ENCODE measurements at regions not wholly inside any gene's neighbourhood (a gene's known extent, or its start where the extent isn't known, plus 50 kb on each side); places are given as distances from the start of the nearest gene placed in this dataset.

DNA sequence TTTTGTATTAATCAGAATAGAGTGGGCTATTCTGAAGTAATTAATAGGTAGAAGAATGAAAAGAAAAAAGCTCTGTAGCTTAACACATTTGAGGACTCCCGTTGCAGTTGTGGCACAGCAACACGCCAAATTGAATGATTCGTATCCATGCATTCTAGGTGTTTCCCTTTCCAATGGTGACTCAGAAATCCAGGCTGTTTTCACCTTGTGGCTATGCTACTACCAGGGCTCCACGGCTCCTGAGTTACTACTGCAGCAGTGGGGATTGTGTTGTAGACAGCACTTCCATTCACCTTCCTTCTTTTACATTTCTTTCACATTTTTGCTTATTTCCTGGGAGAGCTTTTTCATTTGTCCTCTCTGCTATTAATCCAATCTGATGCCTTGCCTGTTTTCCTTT, 1616.4 kb downstream of the CDH8 start:
- TF ChIP-seq ZBTB7A (IDR thresholded peaks at IDR 0.05; ENCODE audit: low read depth) (no peak), FOXM1 (IDR thresholded peaks at IDR 0.05; ENCODE audit: borderline replicate concordance, low read depth) (no peak), TAF1 (IDR thresholded peaks at IDR 0.05; ENCODE audit: low read depth) (no peak), TCF12 (IDR thresholded peaks at IDR 0.05; ENCODE audit: low read depth) (no peak), RAD21 (IDR thresholded peaks at IDR 0.05; ENCODE audit: low read depth) (no peak), EP300 (IDR thresholded peaks at IDR 0.05; ENCODE audit: borderline replicate concordance) (no peak), NFIC (IDR thresholded peaks at IDR 0.05) (no peak), TEAD4 (IDR thresholded peaks at IDR 0.05) (no peak), YY1 (IDR thresholded peaks at IDR 0.05; ENCODE audit: low read depth) (no peak)
- TF ChIP-seq, protein P1, sequence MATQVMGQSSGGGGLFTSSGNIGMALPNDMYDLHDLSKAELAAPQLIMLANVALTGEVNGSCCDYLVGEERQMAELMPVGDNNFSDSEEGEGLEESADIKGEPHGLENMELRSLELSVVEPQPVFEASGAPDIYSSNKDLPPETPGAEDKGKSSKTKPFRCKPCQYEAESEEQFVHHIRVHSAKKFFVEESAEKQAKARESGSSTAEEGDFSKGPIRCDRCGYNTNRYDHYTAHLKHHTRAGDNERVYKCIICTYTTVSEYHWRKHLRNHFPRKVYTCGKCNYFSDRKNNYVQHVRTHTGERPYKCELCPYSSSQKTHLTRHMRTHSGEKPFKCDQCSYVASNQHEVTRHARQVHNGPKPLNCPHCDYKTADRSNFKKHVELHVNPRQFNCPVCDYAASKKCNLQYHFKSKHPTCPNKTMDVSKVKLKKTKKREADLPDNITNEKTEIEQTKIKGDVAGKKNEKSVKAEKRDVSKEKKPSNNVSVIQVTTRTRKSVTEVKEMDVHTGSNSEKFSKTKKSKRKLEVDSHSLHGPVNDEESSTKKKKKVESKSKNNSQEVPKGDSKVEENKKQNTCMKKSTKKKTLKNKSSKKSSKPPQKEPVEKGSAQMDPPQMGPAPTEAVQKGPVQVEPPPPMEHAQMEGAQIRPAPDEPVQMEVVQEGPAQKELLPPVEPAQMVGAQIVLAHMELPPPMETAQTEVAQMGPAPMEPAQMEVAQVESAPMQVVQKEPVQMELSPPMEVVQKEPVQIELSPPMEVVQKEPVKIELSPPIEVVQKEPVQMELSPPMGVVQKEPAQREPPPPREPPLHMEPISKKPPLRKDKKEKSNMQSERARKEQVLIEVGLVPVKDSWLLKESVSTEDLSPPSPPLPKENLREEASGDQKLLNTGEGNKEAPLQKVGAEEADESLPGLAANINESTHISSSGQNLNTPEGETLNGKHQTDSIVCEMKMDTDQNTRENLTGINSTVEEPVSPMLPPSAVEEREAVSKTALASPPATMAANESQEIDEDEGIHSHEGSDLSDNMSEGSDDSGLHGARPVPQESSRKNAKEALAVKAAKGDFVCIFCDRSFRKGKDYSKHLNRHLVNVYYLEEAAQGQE (IDR thresholded peaks at IDR 0.05; ENCODE audit: low read depth) = no peak

DNA sequence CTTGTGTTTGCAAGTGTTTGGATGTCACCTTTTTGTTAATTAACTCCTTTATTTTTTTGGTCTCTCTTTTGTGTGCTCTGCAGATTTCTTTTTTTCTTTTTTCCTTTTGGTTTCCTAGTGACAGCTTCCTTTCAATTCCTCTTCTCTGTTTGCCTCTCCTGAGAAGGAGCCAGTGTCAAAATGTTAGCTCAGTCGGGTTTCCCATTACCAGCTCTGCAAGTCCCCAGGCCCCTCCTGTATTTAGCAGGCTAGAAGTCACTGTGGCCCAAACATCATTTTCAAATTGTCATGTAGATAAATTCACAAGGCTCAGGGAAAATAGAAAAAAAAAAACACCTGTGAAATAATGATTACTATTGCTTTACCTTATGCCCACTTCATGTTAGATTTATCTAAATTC, 1621.6 kb downstream of the CDH8 start:
- TF ChIP-seq CEBPB (IDR thresholded peaks at IDR 0.05) (no peak), TEAD4 (IDR thresholded peaks at IDR 0.05) (no peak), CREB1 (IDR thresholded peaks at IDR 0.05; ENCODE audit: low read depth) (no peak), TCF12 (IDR thresholded peaks at IDR 0.05; ENCODE audit: low read depth) (no peak), RAD21 (IDR thresholded peaks at IDR 0.05; ENCODE audit: low read depth) (no peak), FOXM1 (IDR thresholded peaks at IDR 0.05; ENCODE audit: borderline replicate concordance, low read depth) (no peak), EGR1 (IDR thresholded peaks at IDR 0.05) (no peak), EP300 (IDR thresholded peaks at IDR 0.05; ENCODE audit: borderline replicate concordance) (no peak), YY1 (IDR thresholded peaks at IDR 0.05; ENCODE audit: low read depth) (no peak), NFIC (IDR thresholded peaks at IDR 0.05) (no peak)
- TF ChIP-seq, protein P1 (IDR thresholded peaks at IDR 0.05; ENCODE audit: low read depth) = no peak
- TF ChIP-seq, protein P2, sequence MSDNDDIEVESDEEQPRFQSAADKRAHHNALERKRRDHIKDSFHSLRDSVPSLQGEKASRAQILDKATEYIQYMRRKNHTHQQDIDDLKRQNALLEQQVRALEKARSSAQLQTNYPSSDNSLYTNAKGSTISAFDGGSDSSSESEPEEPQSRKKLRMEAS (IDR thresholded peaks at IDR 0.05) = no peak
- TF ChIP-seq, protein P3, sequence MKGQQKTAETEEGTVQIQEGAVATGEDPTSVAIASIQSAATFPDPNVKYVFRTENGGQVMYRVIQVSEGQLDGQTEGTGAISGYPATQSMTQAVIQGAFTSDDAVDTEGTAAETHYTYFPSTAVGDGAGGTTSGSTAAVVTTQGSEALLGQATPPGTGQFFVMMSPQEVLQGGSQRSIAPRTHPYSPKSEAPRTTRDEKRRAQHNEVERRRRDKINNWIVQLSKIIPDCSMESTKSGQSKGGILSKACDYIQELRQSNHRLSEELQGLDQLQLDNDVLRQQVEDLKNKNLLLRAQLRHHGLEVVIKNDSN (IDR thresholded peaks at IDR 0.05) = no peak

DNA sequence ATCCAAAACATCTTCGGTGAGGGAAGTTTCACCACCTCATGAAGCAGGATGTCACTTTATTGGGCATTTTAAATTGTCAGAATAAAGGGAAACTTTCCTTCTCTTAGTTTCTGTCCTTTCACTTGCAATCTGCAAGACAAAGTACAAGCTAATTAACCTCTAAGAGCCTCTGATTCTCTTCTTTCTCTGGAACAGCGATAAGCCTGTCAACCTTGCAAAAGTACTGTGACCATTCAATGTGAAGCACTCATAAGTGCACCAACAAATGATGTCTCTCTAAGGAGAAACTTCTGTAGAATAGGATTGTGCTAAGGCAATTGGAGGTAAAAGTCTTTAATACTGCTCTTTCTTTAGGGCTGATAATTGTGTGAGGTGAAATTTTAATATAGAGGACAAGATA, 1622.3 kb downstream of the CDH8 start:
- TF ChIP-seq TEAD4 (IDR thresholded peaks at IDR 0.05) (no peak), TCF12 (IDR thresholded peaks at IDR 0.05; ENCODE audit: low read depth) (no peak), YY1 (IDR thresholded peaks at IDR 0.05; ENCODE audit: low read depth) (no peak), CEBPB (IDR thresholded peaks at IDR 0.05) (no peak), NFIC (IDR thresholded peaks at IDR 0.05) (no peak), ZBTB7A (IDR thresholded peaks at IDR 0.05; ENCODE audit: low read depth) (no peak), EGR1 (IDR thresholded peaks at IDR 0.05) (no peak), FOXM1 (IDR thresholded peaks at IDR 0.05; ENCODE audit: borderline replicate concordance, low read depth) (no peak), CREB1 (IDR thresholded peaks at IDR 0.05; ENCODE audit: low read depth) (no peak), RAD21 (IDR thresholded peaks at IDR 0.05; ENCODE audit: low read depth) (no peak), TAF1 (IDR thresholded peaks at IDR 0.05; ENCODE audit: low read depth) (no peak), EP300 (IDR thresholded peaks at IDR 0.05; ENCODE audit: borderline replicate concordance) (no peak)
- TF ChIP-seq, protein P2 (IDR thresholded peaks at IDR 0.05) = no peak
- TF ChIP-seq, protein P3 (IDR thresholded peaks at IDR 0.05) = no peak
- TF ChIP-seq, protein P1 (IDR thresholded peaks at IDR 0.05; ENCODE audit: low read depth) = no peak

DNA sequence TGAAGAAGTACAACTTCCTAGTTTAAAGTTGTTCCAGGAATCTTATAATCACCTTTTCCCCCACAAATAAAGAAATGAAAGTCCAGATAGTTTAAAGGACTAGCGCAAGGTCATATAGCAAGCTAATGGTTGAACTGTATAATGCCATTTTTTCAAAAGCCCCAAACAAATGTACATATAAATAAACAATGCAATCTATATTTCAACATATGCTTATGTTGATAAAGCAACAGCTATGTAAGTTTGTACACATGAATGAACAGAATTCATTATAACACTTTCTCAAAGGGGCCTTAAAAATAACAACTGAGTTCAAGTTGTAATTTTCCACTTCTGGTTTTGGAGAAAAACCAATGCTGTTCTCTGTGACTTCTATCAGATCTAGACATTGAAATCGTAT, 1628.6 kb downstream of the CDH8 start:
- TF ChIP-seq, protein P3 (IDR thresholded peaks at IDR 0.05) = no peak
- TF ChIP-seq CREB1 (IDR thresholded peaks at IDR 0.05; ENCODE audit: low read depth) (no peak), FOXM1 (IDR thresholded peaks at IDR 0.05; ENCODE audit: borderline replicate concordance, low read depth) (no peak), NFIC (IDR thresholded peaks at IDR 0.05) (no peak), TEAD4 (IDR thresholded peaks at IDR 0.05) (no peak), EGR1 (IDR thresholded peaks at IDR 0.05) (no peak), ZBTB7A (IDR thresholded peaks at IDR 0.05; ENCODE audit: low read depth) (no peak), EP300 (IDR thresholded peaks at IDR 0.05; ENCODE audit: borderline replicate concordance) (no peak), TAF1 (IDR thresholded peaks at IDR 0.05; ENCODE audit: low read depth) (no peak), CEBPB (IDR thresholded peaks at IDR 0.05) (no peak), YY1 (IDR thresholded peaks at IDR 0.05; ENCODE audit: low read depth) (no peak), RAD21 (IDR thresholded peaks at IDR 0.05; ENCODE audit: low read depth) (no peak), TCF12 (IDR thresholded peaks at IDR 0.05; ENCODE audit: low read depth) (no peak)
- TF ChIP-seq, protein P2 (IDR thresholded peaks at IDR 0.05) = no peak
- TF ChIP-seq, protein P1 (IDR thresholded peaks at IDR 0.05; ENCODE audit: low read depth) = no peak
